PFSK-1 (cell line): ENCODE measurements at regions not wholly inside any gene's neighbourhood (a gene's known extent, or its start where the extent isn't known, plus 50 kb on each side); places are given as distances from the start of the nearest gene placed in this dataset.

Source experiments
- FOXP2 ChIP-seq: optimal IDR thresholded peaks from 2 replicates; pipeline ENCODE3; 2011; ENCODE audit warnings: borderline replicate concordance, control low read depth, inconsistent platforms; ENCODE audit not compliant: insufficient read depth; ENCODE audit errors: extremely low read length, extremely low read depth
- POLR2AphosphoS5 ChIP-seq: IDR thresholded peaks from 2 replicates; pipeline ENCODE4 v1.6.1; 2012; ENCODE audit warnings: low read depth, mild to moderate bottlenecking, control low read depth, low read length, moderate library complexity
- SIN3A ChIP-seq: IDR thresholded peaks from 2 replicates; pipeline ENCODE4 v1.6.1; 2012; ENCODE audit warnings: mild to moderate bottlenecking, low read length, moderate library complexity, borderline replicate concordance; ENCODE audit not compliant: insufficient read depth
- TAF1 ChIP-seq: IDR thresholded peaks from 2 replicates; pipeline ENCODE4 v1.6.1; 2012; ENCODE audit warnings: low read length, control low read depth, borderline replicate concordance; ENCODE audit not compliant: insufficient read depth
- TF ChIP-seq, protein P1 (sequence below), 2 experiments: IDR thresholded peaks; 2 replicates each; pipeline versions ENCODE4 v1.6.1 to v1.8.0; 2011 to 2012; ENCODE audit warnings: low read depth in 2 of 2, low read length in 2 of 2, control low read depth in 1 of 2, inconsistent platforms in 1 of 2, mild to moderate bottlenecking in 1 of 2, moderate library complexity in 1 of 2; ENCODE audit not compliant: insufficient read depth in 1 of 2

DNA sequence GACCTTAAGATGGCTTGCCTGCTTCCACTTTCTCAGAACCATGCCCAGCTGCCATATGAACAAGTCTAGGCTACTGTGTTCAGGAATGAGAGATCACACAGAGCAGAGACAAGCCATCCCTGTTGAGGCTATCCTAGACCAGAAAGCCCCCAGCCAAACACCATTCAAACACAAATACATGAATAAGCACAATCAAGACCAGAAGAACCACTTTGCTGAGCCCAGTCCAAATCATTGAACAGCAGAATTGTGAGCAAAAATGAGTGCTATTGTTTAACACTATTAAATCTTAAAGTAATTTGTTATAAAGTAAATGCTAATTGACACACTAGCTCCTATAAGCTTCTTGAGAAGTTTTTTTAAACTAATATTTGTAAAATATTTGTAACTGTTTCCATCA, 79.0 kb upstream of the LYZL1 start:
- TF ChIP-seq, protein P1, sequence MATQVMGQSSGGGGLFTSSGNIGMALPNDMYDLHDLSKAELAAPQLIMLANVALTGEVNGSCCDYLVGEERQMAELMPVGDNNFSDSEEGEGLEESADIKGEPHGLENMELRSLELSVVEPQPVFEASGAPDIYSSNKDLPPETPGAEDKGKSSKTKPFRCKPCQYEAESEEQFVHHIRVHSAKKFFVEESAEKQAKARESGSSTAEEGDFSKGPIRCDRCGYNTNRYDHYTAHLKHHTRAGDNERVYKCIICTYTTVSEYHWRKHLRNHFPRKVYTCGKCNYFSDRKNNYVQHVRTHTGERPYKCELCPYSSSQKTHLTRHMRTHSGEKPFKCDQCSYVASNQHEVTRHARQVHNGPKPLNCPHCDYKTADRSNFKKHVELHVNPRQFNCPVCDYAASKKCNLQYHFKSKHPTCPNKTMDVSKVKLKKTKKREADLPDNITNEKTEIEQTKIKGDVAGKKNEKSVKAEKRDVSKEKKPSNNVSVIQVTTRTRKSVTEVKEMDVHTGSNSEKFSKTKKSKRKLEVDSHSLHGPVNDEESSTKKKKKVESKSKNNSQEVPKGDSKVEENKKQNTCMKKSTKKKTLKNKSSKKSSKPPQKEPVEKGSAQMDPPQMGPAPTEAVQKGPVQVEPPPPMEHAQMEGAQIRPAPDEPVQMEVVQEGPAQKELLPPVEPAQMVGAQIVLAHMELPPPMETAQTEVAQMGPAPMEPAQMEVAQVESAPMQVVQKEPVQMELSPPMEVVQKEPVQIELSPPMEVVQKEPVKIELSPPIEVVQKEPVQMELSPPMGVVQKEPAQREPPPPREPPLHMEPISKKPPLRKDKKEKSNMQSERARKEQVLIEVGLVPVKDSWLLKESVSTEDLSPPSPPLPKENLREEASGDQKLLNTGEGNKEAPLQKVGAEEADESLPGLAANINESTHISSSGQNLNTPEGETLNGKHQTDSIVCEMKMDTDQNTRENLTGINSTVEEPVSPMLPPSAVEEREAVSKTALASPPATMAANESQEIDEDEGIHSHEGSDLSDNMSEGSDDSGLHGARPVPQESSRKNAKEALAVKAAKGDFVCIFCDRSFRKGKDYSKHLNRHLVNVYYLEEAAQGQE (IDR thresholded peaks at IDR 0.05; ENCODE audit: insufficient read depth in 1 of 2, low read depth in 2 of 2, low read length in 2 of 2) = no peak
- no peak for TF ChIP-seq POLR2AphosphoS5
- no peak for TF ChIP-seq SIN3A
- no peak for TF ChIP-seq TAF1

DNA sequence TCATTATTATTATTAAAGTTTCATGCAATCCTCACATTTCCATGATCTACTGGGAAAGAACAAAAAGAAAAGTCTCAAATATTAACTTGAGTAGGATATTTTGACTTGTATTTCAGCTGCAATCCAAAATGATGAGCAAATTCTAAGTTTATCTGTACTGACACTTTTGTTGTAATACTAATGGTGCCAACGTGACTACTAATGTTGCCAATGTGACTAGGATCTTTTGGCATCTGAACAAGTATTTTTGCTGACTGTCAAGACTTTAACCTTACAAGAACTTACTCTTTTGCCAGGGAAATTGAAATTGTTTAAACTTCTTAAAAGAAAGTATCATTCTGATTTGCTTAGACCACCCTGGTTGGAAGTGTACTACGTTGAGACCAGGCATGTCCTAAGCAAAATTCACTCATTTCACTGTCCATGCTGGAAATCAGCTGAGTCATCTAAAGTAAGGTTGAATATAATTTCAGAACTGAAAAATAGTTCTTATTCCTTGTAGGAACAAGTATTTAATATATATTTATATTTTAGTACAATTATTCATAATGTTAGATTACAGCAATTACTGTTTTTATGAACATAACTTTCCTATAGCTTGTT, 78.5 kb upstream of the LYZL1 start:
- no peak for TF ChIP-seq POLR2AphosphoS5
- TF ChIP-seq TAF1 = no peak
- TF ChIP-seq, protein P1 (IDR thresholded peaks at IDR 0.05; ENCODE audit: insufficient read depth in 1 of 2, low read depth in 2 of 2, low read length in 2 of 2) = no peak
- TF ChIP-seq SIN3A = no peak
- no peak for TF ChIP-seq FOXP2

DNA sequence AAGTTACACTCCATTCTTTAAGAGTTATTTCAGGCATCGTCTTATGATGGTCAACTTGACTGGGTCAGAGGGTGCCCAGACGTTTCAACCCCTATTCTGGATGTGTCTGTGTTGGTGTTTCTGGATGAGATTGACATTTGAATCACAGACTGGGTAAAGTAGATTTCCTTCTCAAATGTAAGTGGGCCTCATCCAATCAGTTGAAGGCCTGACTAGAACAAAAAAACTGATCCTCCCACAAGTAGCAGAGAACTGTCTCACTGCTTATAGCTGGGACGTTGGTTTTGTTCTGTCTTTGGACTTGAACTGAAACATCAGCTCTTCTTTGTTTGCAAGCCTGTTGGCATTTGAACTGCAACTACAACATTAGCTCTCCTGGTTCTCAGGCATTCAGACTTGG, 76.3 kb upstream of the LYZL1 start:
- TF ChIP-seq POLR2AphosphoS5 (no peak), SIN3A (no peak), FOXP2 (no peak), TAF1 (no peak)
- TF ChIP-seq, protein P1 (IDR thresholded peaks at IDR 0.05; ENCODE audit: insufficient read depth in 1 of 2, low read depth in 2 of 2, low read length in 2 of 2) = no peak

DNA sequence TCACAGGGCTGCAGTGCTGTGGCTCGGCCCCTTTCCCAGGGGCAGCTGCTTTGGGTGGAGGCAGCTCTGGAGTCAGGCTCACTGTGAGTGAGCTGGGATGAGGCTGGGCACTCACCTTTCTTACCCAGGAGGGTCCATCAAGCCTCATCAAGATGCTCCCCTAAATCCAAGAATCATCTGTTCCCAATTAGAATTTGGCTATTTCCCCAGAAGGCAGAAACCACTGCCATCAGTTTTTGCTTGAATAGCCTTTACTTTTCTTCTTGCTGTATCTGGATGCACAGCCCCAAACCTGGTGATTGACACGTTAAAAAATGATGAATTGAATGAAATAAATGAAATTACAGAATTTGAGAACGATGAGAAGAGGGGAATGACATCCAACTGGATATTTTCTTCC, 74.3 kb upstream of the LYZL1 start:
- TF ChIP-seq, protein P1 (IDR thresholded peaks at IDR 0.05; ENCODE audit: insufficient read depth in 1 of 2, low read depth in 2 of 2, low read length in 2 of 2) = no peak
- no peak for TF ChIP-seq TAF1
- no peak for TF ChIP-seq FOXP2
- TF ChIP-seq POLR2AphosphoS5 = no peak
- no peak for TF ChIP-seq SIN3A

DNA sequence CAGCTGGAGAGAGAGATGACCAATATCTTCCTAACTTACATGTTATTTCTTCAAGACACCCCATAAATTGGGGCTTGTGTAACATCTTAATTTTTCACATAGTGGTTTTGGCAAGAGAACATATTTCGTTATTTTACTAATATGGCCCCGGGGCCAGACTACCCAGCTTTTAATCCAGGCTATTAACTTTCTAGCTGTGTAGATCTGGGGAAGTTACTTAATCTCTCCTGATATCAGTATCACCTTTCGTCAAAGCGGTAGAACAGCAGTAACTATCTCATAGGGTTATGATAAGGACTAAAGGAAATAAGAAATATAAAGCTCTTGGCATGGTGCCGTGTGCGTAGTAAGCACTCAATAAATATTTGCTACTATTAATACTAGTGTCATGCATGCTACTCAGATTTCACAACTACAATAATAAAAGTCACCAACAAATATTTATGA, 71.6 kb upstream of the LYZL1 start:
- TF ChIP-seq, protein P1 (IDR thresholded peaks at IDR 0.05; ENCODE audit: insufficient read depth in 1 of 2, low read depth in 2 of 2, low read length in 2 of 2) = no peak
